GM19328 (cell line): ENCODE measurements at regions not wholly inside any gene's neighbourhood (a gene's known extent, or its start where the extent isn't known, plus 50 kb on each side); places are given as distances from the start of the nearest gene placed in this dataset.

Experiments used
- ATAC-seq: cut with Tn5 transposase; IDR thresholded peaks from one replicate; pipeline ENCODE4 v1.9.1; 2021; ENCODE audit warnings: mild to moderate bottlenecking, moderate library complexity; ENCODE audit not compliant: unreplicated experiment

DNA sequence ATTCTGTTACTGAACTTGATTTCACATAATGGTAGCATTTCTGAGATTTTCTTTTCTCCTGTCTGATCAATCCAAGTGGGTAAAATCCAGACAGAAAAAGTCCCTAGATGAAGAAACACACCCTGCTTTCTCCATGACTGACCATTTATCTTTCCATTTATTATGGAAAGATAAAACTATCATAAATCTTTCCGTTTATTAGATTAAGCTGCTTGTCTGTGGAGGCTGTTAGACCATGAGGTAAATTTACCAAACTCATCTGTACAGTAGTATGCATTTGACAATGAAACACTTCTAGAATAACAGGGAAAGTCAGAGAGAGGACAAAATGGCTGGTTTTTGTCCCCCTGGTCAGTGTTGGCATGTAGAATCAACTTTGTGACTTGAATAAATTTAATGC, 491.2 kb upstream of the SEMA6A start:
- ATAC-seq: no peak

DNA sequence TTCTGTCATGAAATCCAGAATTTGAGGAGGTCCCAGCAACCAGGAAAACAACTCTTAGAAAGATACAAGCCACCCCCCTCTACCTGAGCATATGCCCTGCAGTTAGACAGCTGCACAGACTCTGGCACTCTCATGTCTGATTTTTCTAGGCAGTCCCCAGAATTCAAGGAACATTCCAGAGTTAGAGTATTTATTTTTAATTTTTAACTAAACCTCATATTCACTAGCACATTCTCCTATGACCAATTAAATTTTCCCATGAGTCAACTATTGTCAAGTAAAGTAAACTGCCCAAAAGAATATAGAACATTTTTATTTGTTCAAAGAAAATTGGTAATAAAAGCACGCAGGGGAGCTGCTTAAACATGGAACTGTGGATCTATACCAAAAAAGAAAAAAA, 490.5 kb upstream of the SEMA6A start:
- no peak for ATAC-seq

DNA sequence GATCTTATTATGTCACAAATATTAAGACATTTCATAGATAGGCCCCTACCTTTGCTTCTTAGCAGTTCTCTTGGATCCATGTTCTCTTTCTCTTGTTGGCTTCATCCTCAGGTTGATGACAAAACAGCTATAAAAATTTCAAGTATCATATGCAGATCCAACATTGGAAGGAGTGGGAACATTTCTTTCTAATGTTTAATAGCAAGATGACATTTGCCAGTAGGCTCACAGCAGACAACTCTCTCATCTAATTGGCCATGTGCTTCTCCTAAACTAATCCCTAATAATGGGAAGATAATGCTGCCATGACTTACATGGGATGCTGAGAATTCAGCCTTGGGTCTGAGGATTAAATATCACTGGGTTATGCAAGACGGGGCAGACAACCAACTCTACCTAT, 485.5 kb upstream of the SEMA6A start:
- no peak for ATAC-seq

DNA sequence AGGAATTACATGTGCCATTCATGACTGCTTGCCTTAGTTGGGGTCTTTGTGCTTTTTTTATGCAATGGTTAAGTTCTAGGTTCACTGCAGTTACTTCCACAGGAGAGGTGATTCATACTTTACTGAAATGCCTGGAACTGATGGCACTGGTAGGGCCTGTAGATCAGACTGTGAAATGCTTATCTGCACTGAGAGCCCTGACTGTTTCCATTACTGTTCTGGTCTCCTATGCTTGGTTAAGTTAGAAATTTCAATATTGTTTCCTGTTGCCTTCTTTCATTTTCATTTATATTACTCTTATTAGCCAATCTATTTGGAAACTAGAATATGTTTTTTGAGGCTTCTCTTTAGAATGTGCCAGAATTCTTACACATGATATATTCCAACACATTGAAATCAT, 484.1 kb upstream of the SEMA6A start:
- ATAC-seq: no peak

DNA sequence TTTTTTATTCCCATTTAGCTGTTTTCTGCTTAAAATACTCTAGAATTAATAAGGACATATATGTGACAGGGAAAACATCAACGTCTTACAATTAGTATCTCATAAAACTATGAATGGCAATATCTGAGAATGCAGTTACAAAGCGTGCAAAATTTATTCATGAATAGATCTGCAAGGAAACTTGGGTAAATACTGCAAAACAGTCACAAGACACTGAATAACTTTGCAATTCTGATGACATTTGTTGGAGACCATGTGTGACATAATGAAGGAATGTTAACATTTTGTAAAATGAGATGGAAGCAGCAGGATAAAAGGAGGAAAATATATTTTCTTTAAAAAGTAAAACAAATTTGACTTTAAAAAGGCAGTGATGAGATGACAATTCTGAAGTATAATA, 480.9 kb upstream of the SEMA6A start:
- no peak for ATAC-seq

DNA sequence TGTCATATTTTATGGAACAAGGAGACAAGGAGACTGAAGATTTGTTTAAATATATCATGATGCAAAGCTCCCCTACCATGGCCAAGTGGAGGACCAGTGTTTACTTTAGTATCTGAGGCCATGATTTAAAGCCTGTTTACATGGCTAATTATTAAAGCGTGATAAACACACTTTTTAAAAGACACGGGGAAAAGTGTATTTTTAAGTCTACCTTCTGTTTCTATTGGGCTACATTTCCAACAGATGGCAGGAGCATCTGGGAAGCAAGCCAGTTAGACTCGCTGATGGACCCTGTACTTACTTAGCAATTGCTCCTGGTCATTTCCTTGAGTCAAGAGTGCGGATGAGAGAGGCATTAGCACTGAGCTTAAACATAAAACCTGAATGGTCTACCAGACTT, 480.3 kb upstream of the SEMA6A start:
- ATAC-seq: no peak

DNA sequence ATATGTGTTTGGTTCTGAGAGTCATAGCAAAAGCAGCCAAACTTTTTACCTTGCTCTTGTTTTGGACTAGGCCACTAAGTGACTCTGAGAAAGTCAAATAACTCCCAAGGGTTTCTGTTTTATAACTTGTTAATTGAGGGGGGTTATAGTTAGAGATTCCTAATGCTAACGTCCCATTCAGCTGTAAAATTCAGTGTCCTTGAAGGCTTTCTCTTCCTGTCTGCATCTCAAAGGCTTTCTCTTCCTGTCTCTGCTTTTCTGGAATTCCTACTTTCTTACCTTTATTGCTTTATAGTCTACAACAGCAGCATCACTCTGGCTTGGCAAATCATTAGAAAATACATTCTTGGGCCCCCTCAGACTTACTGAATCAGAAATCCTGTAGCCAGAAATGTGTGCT, 479.5 kb upstream of the SEMA6A start:
- ATAC-seq: no peak

DNA sequence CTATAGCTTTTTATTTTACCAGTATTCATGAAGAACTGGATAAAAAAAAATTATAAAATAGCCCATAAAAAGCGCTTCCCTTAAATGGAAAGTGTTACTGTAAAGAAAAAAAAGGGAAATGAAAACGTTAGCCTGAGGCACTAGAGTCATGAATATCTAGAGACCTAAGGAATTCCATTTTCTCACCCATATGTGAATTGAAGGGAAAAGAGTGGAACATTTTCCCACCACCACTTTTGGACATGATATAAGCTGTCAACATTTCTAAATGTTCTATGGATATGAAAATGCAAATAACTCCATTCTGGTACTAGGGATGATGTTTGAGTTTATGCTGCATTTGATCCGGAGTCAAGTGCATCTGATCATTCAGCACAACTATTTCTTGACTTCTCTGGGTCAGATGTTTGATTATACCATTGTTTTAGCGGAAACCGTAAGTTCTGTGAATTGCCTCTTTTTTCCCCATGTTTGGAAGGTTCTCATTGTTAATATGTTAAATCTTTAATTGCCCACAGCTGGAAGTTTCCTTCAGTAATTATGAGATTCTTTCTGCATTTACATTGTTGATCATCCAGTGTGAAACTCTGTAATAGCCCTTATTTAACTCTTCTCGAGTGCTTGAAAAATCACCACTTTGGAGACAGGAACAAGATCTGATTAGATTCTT, 467.4 kb upstream of the SEMA6A start:
- ATAC-seq: no peak

DNA sequence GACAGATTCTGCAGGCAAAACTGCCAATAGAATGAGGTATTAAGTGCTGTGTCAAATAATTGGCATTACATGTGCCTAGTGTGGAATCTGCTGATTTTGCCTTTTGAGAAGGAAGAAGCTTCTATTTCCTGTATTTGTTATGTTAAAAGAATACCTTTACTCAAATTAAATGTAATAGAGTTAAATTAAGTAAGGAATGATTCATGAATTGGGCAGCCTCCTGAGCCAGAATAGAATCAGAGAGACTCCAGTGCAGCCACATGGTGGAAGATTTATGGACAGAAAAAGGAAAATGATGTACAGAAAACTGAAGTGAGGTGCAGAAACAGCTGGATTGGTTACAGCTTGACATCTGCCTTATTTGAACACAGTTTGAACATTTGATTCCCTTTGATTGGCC, 464.4 kb upstream of the SEMA6A start:
- ATAC-seq: no peak

DNA sequence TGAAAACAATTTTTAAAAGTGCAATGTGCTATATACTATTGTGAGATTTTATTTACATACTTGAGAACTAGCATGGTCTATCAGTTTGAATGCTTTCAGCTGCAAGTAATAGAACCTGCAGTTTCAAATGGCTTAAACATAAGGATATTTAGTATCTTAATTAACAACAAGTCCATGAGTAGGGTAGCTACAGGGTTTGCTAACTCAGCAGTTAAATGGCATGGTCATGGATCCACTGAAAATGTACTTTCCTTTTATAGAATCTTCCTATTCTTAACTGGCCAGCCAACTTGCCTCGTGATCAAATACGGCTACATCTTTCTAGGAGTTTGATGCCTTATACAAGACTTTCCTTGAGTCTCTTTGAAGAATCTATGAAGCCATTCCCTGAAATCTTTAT, 452.8 kb upstream of the SEMA6A start:
- no peak for ATAC-seq

DNA sequence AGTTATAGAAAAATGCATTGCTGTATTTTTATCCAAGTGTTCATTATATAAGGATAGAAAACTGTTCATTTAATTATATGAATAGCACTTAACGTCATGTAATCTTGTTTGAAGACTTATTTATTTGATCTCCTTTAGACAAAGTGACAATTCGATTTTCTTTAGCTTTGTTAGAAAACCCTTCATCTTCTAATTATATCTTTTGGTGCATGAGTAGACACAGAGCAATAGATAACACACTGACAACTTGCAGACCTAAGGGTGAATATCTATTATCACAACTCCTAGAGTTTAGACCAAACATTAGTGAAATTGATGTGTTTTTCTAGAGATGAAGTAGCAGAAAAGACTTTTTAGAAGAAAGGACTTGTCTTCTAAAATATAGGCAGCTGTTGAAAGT, 446.4 kb upstream of the SEMA6A start:
- no peak for ATAC-seq

DNA sequence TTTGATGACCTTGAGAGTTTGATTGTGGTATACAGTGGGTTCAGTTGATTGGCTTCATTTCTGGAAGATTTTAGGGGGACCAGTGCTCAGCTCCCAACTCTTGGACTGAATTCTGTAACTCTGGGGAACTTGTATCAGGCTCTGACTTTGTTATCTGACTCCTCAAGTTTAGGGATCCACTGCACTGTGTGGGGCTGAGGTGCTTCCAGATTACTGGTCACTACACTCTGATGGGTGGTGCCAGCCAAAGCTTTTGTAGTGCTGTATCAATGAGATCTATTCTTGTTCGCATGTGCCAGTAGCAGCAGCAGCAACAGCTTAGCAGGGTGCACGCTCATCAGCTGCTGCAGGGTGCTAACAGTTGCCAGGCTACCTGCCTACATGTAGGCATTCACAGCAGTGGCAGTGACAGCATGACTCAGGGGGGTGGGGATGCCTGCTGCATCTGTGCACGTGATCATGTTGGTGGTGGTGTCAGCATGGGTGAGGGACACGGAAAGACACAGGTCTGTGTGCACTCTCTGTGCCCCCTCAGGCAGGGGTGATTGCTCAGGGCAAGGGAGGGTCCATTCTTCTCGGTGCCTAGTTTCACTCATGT, 438.8 kb upstream of the SEMA6A start:
- no peak for ATAC-seq

DNA sequence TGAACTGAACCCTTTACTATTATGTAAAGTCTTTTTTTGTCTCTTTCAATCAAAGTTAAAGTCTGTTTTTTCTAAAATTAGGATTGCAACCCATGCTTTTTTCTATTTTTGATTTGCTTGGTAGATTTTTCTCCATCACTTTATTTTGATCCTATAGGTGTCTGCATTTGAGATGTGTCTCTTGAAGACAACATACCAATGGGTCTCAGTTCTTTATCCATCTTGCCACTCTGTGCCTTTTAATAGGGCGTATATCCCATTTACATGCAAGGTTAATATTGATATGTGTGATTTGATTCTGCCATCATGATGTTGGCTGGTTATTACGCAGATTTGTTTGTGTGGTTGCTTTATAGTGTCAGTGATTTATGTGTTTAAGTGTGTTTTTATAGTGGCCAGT, 436.0 kb upstream of the SEMA6A start:
- no peak for ATAC-seq

DNA sequence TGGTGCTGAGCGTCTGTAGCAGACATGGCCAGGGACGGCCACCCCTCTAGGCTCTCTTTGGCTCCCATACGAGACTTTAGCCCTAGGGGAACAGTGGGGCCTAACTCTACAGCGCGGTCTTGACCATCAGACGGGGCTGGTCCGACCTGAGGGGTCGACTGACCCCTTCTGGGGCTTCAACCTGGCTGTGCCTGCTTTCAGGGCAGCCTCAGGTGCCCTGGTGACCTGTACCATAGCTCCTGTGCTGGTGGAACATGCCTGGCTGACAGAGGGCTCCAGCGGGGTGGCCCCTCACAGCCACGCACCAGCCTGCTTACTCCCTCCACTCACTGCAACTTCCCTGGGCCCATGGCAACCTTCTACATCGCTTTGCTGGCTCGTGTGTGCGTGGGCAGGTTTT, 423.4 kb upstream of the SEMA6A start:
- ATAC-seq: no peak

DNA sequence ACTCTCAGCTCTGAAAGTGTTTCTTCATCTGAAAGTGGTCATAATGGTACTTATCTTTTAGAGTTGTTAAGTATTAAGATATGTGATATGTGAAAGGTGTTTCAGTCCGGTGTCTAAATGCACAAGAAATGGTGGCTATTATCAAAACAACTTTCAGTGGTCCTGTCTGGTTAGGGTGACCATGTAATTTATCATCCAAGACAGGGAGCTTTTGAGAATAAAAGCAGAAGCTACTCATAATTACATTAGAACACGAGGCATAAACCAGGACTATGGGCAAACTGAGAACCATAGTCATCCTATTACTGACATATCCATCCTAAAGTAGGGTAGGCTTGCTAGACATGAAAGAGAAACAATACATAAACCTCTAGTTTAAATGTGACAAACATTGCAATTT, 418.1 kb upstream of the SEMA6A start:
- ATAC-seq: no peak

DNA sequence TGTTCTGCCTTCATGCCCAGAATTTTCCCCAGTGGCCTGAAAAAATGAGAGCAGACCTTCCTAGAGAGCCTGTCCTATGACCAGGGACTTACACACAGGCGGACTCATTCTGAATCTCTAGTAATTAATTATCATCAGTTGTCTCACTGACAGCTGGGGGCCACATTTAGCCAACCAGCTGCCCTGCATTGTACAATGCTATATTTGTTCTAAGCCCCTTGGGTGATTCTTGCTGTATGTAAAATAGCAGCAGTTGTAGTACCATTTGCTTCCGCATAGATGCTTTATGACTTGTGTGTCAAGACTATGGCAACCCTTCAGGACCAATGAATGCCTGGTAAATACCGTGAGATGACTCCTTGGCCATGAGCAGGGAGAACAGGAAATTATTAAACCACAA, 415.4 kb upstream of the SEMA6A start:
- ATAC-seq: no peak

DNA sequence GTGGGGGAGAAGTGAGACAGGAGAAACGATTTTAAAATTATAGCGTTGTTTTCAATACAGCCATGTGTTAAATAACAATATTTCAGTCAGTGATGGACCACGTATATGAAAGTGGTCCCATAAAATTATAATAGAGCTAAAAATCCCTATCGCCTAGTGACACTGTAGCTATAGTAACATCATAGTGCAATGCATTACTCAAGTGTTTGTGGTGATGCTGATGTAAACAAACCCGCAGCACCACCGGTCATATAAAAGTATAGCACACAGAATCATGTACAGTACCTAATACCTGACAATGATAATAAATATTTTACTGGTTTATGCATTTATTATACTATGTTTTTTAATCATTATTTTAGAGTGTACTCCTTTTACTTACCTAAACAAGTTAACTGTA, 407.4 kb upstream of the SEMA6A start:
- ATAC-seq: no peak

DNA sequence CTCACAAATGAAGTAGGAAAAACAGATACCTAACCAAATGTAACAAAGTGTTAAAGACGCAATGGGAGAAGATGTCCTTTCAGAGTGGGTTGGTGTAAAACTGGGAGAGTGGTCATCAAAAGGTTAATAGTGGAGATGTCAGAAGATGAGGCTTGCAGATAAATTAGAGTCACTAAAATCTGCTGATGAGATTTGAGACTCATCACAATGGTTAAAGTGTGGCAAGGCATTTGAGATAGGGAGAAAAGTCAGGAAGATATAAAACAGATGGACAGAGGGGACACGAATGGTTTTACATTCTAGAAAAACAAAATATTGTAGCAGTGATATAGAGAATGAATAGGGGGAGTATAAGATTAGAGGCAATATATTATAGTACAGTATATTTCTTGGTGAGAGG, 406.0 kb upstream of the SEMA6A start:
- no peak for ATAC-seq

DNA sequence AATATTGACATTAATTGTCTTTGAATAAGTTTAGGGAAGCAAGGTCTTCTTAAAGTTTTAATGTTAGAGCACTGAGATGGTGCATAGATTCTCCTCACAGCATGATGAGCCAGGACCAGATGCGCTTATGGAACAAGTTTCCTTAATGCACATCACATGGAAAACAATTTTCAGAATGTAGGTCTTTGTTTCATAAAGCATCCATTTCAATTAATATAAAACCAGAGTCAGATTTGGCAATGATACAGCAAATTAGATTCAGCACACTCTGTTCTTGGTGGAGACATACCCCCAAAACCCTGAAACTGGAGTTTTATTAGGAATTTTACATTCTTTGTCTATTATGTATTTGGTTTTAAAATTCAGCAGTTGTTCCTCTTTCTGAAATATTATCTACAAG, 402.1 kb upstream of the SEMA6A start:
- no peak for ATAC-seq

DNA sequence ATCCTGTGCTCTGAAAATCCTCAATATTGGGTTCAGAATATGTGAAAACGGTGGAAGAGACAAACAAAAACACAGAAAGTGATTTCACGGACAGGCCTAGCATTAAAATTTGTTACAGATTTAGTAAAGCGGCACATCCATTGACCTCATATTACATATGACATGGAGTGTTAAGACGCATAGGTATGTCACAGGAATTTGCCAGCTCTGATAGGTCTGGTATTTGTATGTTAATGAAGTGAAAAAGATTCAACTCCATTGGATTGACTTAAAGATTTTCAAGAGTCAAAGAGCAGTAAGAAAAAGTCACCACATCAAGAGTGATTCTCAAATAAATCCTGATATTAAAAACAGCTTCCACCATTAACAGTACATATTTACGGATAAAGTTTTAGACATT, 396.5 kb upstream of the SEMA6A start:
- ATAC-seq: no peak

DNA sequence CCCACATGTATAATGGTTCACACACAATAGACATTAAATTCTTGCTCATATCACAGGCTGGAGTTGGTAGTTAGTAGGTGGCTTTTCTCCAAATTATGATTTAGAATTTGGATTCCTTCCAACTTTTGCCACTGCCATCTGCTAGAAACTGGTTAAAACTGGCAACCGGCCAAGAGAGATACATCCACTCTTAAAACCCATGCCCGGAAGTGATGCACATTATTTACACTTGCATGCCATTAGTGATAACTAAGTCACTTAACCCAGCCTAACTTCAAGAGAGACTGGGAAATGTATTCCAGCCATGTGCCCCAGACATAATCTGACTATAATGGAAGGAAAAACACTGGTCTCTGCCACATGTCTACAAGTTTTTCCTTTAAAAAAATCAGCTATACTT, 395.7 kb upstream of the SEMA6A start:
- ATAC-seq: no peak

DNA sequence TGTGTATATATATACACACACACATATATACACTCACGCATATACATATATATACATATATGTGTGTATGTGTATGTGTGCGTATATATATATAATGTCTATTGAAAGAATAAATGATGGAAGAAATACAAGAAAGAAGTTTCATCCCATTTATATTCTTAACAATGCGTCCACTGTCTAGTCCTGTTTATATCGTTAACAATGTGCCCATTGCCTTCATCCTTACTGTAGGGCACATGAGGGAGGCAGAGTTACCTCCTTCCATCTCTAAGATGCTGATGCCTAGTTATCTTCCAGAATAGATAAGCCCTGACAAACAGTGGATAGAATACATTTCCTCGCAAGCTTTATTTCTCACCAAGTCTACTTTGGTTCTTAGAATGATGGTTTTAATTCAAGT, 389.8 kb upstream of the SEMA6A start:
- no peak for ATAC-seq

DNA sequence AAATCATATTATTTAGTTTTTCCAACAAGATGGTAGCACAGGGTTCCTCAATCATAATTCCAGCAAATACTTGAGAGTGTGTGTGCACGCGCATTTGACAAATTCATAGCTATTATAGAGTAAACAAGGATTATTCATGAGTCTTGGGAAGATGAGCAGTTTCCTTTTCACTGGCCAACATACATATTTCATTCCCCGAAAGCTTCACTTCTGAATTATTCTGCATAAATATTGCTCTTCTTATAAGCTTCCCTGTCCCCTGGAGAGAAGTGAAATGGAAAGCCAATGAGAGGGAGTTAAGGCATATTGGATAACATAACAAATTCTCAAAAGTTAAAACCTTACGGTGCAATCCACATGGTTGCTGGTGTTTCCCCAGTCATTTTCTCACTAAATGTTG, 386.4 kb upstream of the SEMA6A start:
- ATAC-seq: no peak
